HCT116 (cell line): ENCODE measurements at regions not wholly inside any gene's neighbourhood (a gene's known extent, or its start where the extent isn't known, plus 50 kb on each side); places are given as distances from the start of the nearest gene placed in this dataset.

Source experiments
- ATAC-seq: fragments of 200-7000 bp; cut with Tn5 transposase; 2 replicates; pipeline ENCODE4 v1.9.1; 2020; ENCODE audit warnings: mild to moderate bottlenecking, moderate library complexity
- BruUV-seq: library from RNA; stranded (reverse); fragments of 400-500 nt; replicated peaks from 2 replicates; lab custom pipeline; 2021; lab: Mats Ljungman, UMichigan
- CTCF ChIA-PET: fragments of 300-600 bp; sonication (Branson Sonifier 250); formaldehyde crosslinking; loops from one replicate; lab custom pipeline; 2021; ENCODE audit warnings: antibody characterized with exemption; lab: Charles Lee
- POLR2A ChIA-PET: fragments of 300-600, 350-600 bp; sonication (Branson Sonifier 250); formaldehyde crosslinking; loops from one replicate; lab custom pipeline; 2021; ENCODE audit warnings: antibody characterized with exemption; lab: Charles Lee
- RAD21 ChIA-PET, 2 experiments: fragments of 300-600 bp; sonication (Branson Sonifier 250); formaldehyde crosslinking; loops; one replicate each; lab custom pipeline; 2023; ENCODE audit warnings: low total read pairs in 2 of 2; ENCODE audit not compliant: uncharacterized antibody in 2 of 2, unreplicated experiment in 2 of 2, low non-redundant PET in 1 of 2; lab: Charles Lee
- DNase-seq: peaks from one replicate; pipeline ENCODE4 v3.0.0-alpha.2; 2010; ENCODE audit warnings: low read depth, low spot score
- H2AFZ ChIP-seq: fragments of 200-600 bp; shearing (Covaris generic), sonication (generic); 2 replicates; pipeline ENCODE4 v1.6.1; 2017; ENCODE audit warnings: low read depth, mixed run types, mixed read lengths, antibody characterized with exemption, low read length; ENCODE audit not compliant: poor library complexity, severe bottlenecking
- H3K27ac ChIP-seq: 2 replicates; pipeline ENCODE4 v1.5.1; 2012; ENCODE audit warnings: low read depth, low read length
- H3K27me3 ChIP-seq: fragments of 200-600 bp; sonication (generic); 2 replicates; pipeline ENCODE4 v1.6.1; 2016; ENCODE audit warnings: mixed run types, low read length, mixed read lengths; ENCODE audit not compliant: insufficient read depth
- H3K36me3 ChIP-seq, 2 experiments: fragments of 200-500 bp in 1 of 2; fragments of 200-600 bp in 1 of 2; sonication (Bioruptor generic) in 1 of 2; sonication (generic) in 1 of 2; 2 replicates each; pipeline versions ENCODE4 v1.5.1 to v1.6.1; 2014 to 2016; ENCODE audit warnings: low read length in 2 of 2, inconsistent platforms in 1 of 2, mixed read lengths in 1 of 2, mixed run types in 1 of 2; ENCODE audit not compliant: insufficient read depth in 2 of 2, control insufficient read depth in 1 of 2
- H3K4me1 ChIP-seq, 2 experiments: fragments of 200-600 bp in 1 of 2; sonication (generic) in 1 of 2; 2 replicates each; pipeline versions ENCODE4 v1.5.1 to v1.6.1; 2012 to 2017; ENCODE audit warnings: low read length in 2 of 2, inconsistent platforms in 1 of 2, mild to moderate bottlenecking in 1 of 2, mixed read lengths in 1 of 2, mixed run types in 1 of 2, moderate library complexity in 1 of 2; ENCODE audit not compliant: insufficient read depth in 2 of 2, control insufficient read depth in 1 of 2
- H3K4me2 ChIP-seq: fragments of 200-600 bp; sonication (generic); 2 replicates; pipeline ENCODE4 v1.6.1; 2017; ENCODE audit warnings: mixed run types, low read length, mixed read lengths
- H3K4me3 ChIP-seq, 2 experiments: fragments of 200-600 bp in 1 of 2; sonication (generic) in 1 of 2; replicated peaks in 1 of 2; 2 replicates each; pipeline ENCODE4 v1.5.1; 2011 to 2016; ENCODE audit warnings: low read length in 2 of 2, control low read depth in 1 of 2, low read depth in 1 of 2, mild to moderate bottlenecking in 1 of 2, mixed read lengths in 1 of 2, mixed run types in 1 of 2
- H3K79me2 ChIP-seq: fragments of 200-600 bp; sonication (generic); 2 replicates; pipeline ENCODE4 v1.6.1; 2017; ENCODE audit warnings: mild to moderate bottlenecking, mixed run types, low read length, moderate library complexity, mixed read lengths; ENCODE audit not compliant: insufficient read depth
- H3K9ac ChIP-seq: fragments of 200-600 bp; sonication (generic); 2 replicates; pipeline ENCODE4 v1.6.1; 2016; ENCODE audit warnings: low read length, mixed read lengths
- H3K9me2 ChIP-seq: fragments of 200-600 bp; sonication (generic), shearing (Covaris generic); 2 replicates; pipeline ENCODE4 v1.6.1; 2017; ENCODE audit warnings: mixed run types, mild to moderate bottlenecking, moderate library complexity; ENCODE audit not compliant: insufficient read depth
- H3K9me3 ChIP-seq, 2 experiments: fragments of 200-500 bp in 1 of 2; fragments of 200-600 bp in 1 of 2; sonication (Bioruptor generic) in 1 of 2; sonication (generic) in 1 of 2; 2 replicates each; pipeline ENCODE4 v1.6.1; 2014 to 2017; ENCODE audit warnings: low read length in 2 of 2, mixed read lengths in 2 of 2, inconsistent platforms in 1 of 2, low read depth in 1 of 2, mild to moderate bottlenecking in 1 of 2, mixed run types in 1 of 2, moderate library complexity in 1 of 2; ENCODE audit not compliant: control insufficient read depth in 1 of 2, insufficient read depth in 1 of 2
- H4K20me1 ChIP-seq: fragments of 200-600 bp; sonication (generic), shearing (Covaris generic); 2 replicates; pipeline ENCODE4 v1.6.1; 2017; ENCODE audit warnings: mixed run types, mild to moderate bottlenecking, moderate library complexity; ENCODE audit not compliant: insufficient read depth
- CBX3 ChIP-seq: IDR thresholded peaks from 2 replicates; pipeline ENCODE4 v1.6.1; 2012; ENCODE audit warnings: low read depth
- ELF1 ChIP-seq: IDR thresholded peaks from 2 replicates; pipeline ENCODE4 v1.6.1; 2012; ENCODE audit warnings: low read depth, borderline replicate concordance
- POLR2A ChIP-seq: IDR thresholded peaks from 2 replicates; pipeline ENCODE4 v1.7.0; 2011; ENCODE audit warnings: borderline replicate concordance; ENCODE audit not compliant: insufficient read depth, insufficient read length; ENCODE audit errors: extremely low read depth
- SIN3A ChIP-seq: IDR thresholded peaks from 2 replicates; pipeline ENCODE4 v1.6.1; 2012; ENCODE audit warnings: low read depth
- TCF7L2 ChIP-seq: IDR thresholded peaks from 2 replicates; pipeline ENCODE4 v1.7.0; 2011; ENCODE audit warnings: borderline replicate concordance, inconsistent platforms; ENCODE audit not compliant: insufficient read depth, insufficient read length; ENCODE audit errors: extremely low read depth
- YY1 ChIP-seq: IDR thresholded peaks from 2 replicates; pipeline ENCODE4 v1.6.1; 2011; ENCODE audit warnings: low read length, low read depth, moderate library complexity, mild to moderate bottlenecking; ENCODE audit not compliant: insufficient replicate concordance; ENCODE audit errors: extremely low read depth
- ZNF274 ChIP-seq: fragments of 200-500 bp; sonication (Bioruptor generic); IDR thresholded peaks from 2 replicates; pipeline ENCODE4 v1.6.1; 2014; ENCODE audit warnings: mild to moderate bottlenecking, low read depth, low read length, inconsistent platforms
- intact Hi-C: fragments of 100-400 bp; cut with micrococcal nuclease; formaldehyde crosslinking; loops from 2 replicates; pipeline ENCODE4 v1.10.0; 2022
- TF ChIP-seq, protein P1 (sequence below): IDR thresholded peaks from 2 replicates; pipeline ENCODE4 v1.6.1; 2011; ENCODE audit warnings: mild to moderate bottlenecking, low read length, moderate library complexity; ENCODE audit not compliant: insufficient replicate concordance; ENCODE audit errors: extremely low read depth
- TF ChIP-seq, protein P2 (sequence below): IDR thresholded peaks from 2 replicates; pipeline ENCODE4 v1.6.1; 2012

DNA sequence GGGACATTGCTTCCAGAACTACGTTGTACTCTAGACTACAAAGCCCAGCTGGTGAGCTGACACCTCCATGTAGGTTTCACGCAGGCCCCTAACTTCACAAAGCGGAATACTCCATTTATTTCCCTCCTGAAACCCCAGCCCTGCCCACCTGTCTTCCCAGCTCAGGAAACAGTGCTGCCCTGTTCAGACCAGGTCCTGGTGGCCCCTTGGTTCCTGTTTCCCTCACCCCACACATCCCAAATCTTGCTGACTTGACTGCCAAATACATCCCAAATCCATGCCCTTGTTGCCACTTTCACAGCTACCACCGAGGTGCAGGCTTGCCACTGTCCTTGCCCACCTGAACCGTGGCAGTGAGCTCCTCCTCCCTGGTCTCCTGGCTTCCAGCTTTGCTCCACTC, 113.1 kb upstream of the PTPN1 start:
- CTCF ChIA-PET = no interaction called here
- RAD21 ChIA-PET = no interaction called here
- H3K9me3 ChIP-seq = no peaks in the 10 kb centered on the region
- no peak overlapping the region for H3K9ac ChIP-seq
- H3K9me2 ChIP-seq = no peaks in the 10 kb centered on the region
- H4K20me1 ChIP-seq = no peaks in the 10 kb centered on the region
- no peaks in the 10 kb centered on the region for H3K79me2 ChIP-seq
- TF ChIP-seq CBX3 (no peak), YY1 (no peak), TCF7L2 (no peak), ELF1 (no peak), POLR2A (no peak), ZNF274 (no peak), SIN3A (no peak)
- TF ChIP-seq, protein P1, sequence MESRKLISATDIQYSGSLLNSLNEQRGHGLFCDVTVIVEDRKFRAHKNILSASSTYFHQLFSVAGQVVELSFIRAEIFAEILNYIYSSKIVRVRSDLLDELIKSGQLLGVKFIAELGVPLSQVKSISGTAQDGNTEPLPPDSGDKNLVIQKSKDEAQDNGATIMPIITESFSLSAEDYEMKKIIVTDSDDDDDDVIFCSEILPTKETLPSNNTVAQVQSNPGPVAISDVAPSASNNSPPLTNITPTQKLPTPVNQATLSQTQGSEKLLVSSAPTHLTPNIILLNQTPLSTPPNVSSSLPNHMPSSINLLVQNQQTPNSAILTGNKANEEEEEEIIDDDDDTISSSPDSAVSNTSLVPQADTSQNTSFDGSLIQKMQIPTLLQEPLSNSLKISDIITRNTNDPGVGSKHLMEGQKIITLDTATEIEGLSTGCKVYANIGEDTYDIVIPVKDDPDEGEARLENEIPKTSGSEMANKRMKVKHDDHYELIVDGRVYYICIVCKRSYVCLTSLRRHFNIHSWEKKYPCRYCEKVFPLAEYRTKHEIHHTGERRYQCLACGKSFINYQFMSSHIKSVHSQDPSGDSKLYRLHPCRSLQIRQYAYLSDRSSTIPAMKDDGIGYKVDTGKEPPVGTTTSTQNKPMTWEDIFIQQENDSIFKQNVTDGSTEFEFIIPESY = no peak
- TF ChIP-seq, protein P2, sequence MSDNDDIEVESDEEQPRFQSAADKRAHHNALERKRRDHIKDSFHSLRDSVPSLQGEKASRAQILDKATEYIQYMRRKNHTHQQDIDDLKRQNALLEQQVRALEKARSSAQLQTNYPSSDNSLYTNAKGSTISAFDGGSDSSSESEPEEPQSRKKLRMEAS = no peak
- no peaks in the 10 kb centered on the region for H3K27me3 ChIP-seq
- H3K4me2 ChIP-seq = no peak overlapping the region
- H2AFZ ChIP-seq = no peak overlapping the region
- ATAC-seq (no peak), DNase-seq (no peak)
- no peaks in the 10 kb centered on the region; a peak in 1 of 4 replicates for H3K4me1 ChIP-seq
- POLR2A ChIA-PET = no interaction called here
- no peaks in the 10 kb centered on the region for H3K36me3 ChIP-seq
- intact Hi-C loops = no loop called here
- BruUV-seq = no TSS peak
- H3K4me3 ChIP-seq = no peak overlapping the region
- no peak overlapping the region for H3K27ac ChIP-seq
